ENCODE measurements at regions not wholly inside any gene's neighbourhood (a gene's known extent, or its start where the extent isn't known, plus 50 kb on each side); places are given as distances from the start of the nearest gene placed in this dataset.

DNA sequence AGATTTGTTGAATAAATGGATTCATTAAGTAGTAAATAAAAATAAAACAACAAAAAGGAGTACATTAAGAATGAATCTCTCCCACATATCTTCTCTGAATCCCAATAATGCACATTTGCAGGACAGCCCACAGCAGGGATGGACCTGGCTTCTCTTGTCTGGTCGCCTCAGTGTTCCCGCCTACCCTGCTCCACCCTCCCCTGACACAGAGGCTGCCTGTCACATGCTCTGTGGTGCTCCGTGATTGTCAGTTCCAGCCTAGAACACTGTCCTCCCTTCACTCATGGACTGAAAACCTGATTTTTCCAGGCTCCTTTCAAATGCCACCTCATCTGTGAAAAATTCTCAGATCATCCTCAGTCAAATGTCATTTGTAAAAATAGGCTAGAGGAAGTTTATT lies 94.5 kb upstream of the GPR12 start:
- H3K36me3 ChIP-seq (ENCODE audit: control insufficient read depth, insufficient read depth, low read length) = no peaks in the 10 kb centered on the region
- in situ Hi-C loops (cut with MboI) (no loop called here), intact Hi-C loops (cut with micrococcal nuclease) (no loop called here)
- ChIA-PET POLR2A (no interaction called here), CTCF (ENCODE audit: low intra/inter-chr PET ratio) (no interaction called here)
- TF ChIP-seq BRF1 (IDR thresholded peaks at IDR 0.05; ENCODE audit: borderline replicate concordance, extremely low read depth, insufficient read length) (no peak), NCOR1 (IDR thresholded peaks at IDR 0.05) (no peak), RUNX1 (IDR thresholded peaks at IDR 0.05; ENCODE audit: low read depth) (no peak), ARID1B (IDR thresholded peaks at IDR 0.05) (no peak), TCF15 (CRISPR knock-in tag; IDR thresholded peaks at IDR 0.05) (no peak), TEAD1 (CRISPR knock-in tag; IDR thresholded peaks at IDR 0.05) (no peak), POU5F1 (IDR thresholded peaks at IDR 0.05; ENCODE audit: borderline replicate concordance, low read depth, low read length, partially characterized antibody) (no peak)
- TF ChIP-seq, protein P1, sequence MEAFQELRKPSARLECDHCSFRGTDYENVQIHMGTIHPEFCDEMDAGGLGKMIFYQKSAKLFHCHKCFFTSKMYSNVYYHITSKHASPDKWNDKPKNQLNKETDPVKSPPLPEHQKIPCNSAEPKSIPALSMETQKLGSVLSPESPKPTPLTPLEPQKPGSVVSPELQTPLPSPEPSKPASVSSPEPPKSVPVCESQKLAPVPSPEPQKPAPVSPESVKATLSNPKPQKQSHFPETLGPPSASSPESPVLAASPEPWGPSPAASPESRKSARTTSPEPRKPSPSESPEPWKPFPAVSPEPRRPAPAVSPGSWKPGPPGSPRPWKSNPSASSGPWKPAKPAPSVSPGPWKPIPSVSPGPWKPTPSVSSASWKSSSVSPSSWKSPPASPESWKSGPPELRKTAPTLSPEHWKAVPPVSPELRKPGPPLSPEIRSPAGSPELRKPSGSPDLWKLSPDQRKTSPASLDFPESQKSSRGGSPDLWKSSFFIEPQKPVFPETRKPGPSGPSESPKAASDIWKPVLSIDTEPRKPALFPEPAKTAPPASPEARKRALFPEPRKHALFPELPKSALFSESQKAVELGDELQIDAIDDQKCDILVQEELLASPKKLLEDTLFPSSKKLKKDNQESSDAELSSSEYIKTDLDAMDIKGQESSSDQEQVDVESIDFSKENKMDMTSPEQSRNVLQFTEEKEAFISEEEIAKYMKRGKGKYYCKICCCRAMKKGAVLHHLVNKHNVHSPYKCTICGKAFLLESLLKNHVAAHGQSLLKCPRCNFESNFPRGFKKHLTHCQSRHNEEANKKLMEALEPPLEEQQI (IDR thresholded peaks at IDR 0.05) = no peak
- TF ChIP-seq, protein P2, sequence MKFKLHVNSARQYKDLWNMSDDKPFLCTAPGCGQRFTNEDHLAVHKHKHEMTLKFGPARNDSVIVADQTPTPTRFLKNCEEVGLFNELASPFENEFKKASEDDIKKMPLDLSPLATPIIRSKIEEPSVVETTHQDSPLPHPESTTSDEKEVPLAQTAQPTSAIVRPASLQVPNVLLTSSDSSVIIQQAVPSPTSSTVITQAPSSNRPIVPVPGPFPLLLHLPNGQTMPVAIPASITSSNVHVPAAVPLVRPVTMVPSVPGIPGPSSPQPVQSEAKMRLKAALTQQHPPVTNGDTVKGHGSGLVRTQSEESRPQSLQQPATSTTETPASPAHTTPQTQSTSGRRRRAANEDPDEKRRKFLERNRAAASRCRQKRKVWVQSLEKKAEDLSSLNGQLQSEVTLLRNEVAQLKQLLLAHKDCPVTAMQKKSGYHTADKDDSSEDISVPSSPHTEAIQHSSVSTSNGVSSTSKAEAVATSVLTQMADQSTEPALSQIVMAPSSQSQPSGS (CRISPR knock-in tag; IDR thresholded peaks at IDR 0.05) = no peak
- FAIRE-seq (no peak), DNase-seq (ENCODE audit: extremely low read depth in 1 of 4, low spot score in 3 of 4) (no peak), ATAC-seq (no peak)
- H3K4me2 ChIP-seq (ENCODE audit: insufficient read depth, low read length) = no peak overlapping the region
- no peaks in the 10 kb centered on the region for H3K79me2 ChIP-seq (ENCODE audit: control insufficient read depth, insufficient read depth, low read length)
- no peaks in the 10 kb centered on the region for H3K9me1 ChIP-seq (ENCODE audit: control insufficient read depth, insufficient read depth, low read length)
- H3K27me3 ChIP-seq (ENCODE audit: control insufficient read depth in 2 of 2, insufficient read depth in 2 of 2, low read length in 2 of 2) = no peaks in the 10 kb centered on the region; a peak in 1 of 5 replicates
- no TSS peak for BruUV-seq (replicated peaks)
- H3K4me1 ChIP-seq (replicated peaks in 1 of 2; ENCODE audit: control insufficient read depth in 2 of 2, insufficient read depth in 2 of 2, low read length in 2 of 2) = no peaks in the 10 kb centered on the region
- no peaks in the 10 kb centered on the region for H3K9me3 ChIP-seq (replicated peaks; ENCODE audit: control insufficient read depth, insufficient read depth, low read depth, low read length)
- no peak overlapping the region for H3K27ac ChIP-seq (ENCODE audit: extremely low read depth, low read depth, low read length)
- 0% methylated on average over 3 of the region's 3 CpGs for WGBS (ENCODE audit: insufficient coverage, low coverage, missing lambda C conversion rate)
- no peak overlapping the region for H2AFZ ChIP-seq (ENCODE audit: low read depth, low read length)
- H3K9ac ChIP-seq (ENCODE audit: insufficient read depth in 1 of 2, low read depth in 2 of 2, low read length in 2 of 2) = no peak overlapping the region
- no peak overlapping the region for H3K4me3 ChIP-seq
- no peaks in the 10 kb centered on the region for H4K20me1 ChIP-seq (replicated peaks; ENCODE audit: control insufficient read depth, insufficient read depth, low read length)

Measured in K562 (cell line).